GM23248 (cell line): ENCODE measurements at regions not wholly inside any gene's neighbourhood (a gene's known extent, or its start where the extent isn't known, plus 50 kb on each side); places are given as distances from the start of the nearest gene placed in this dataset.

Source experiments
- DNase-seq: peaks from one replicate; pipeline ENCODE4 v3.0.0-alpha.2; 2015
- H2AFZ ChIP-seq: fragments of 200-600 bp; sonication (generic); 2 replicates; pipeline ENCODE4 v1.6.1; 2016; ENCODE audit warnings: antibody characterized with exemption
- H3F3A ChIP-seq: fragments of 200-600 bp; sonication (generic); 2 replicates; pipeline ENCODE4 v1.6.1; 2016; ENCODE audit warnings: mild to moderate bottlenecking, antibody characterized with exemption, mixed run types; ENCODE audit not compliant: insufficient read depth
- H3K27ac ChIP-seq: fragments of 200-600 bp; sonication (generic); 2 replicates; pipeline ENCODE4 v1.5.1; 2016; ENCODE audit warnings: mild to moderate bottlenecking
- H3K27me3 ChIP-seq: fragments of 200-600 bp; sonication (generic); replicated peaks from 2 replicates; pipeline ENCODE4 v1.6.1; 2016; ENCODE audit warnings: mild to moderate bottlenecking; ENCODE audit not compliant: insufficient read depth
- H3K36me3 ChIP-seq: fragments of 200-600 bp; sonication (generic); 2 replicates; pipeline ENCODE4 v1.6.1; 2016; ENCODE audit warnings: low read depth, mild to moderate bottlenecking
- H3K4me1 ChIP-seq: fragments of 200-600 bp; sonication (generic); 2 replicates; pipeline ENCODE4 v1.6.1; 2016; ENCODE audit warnings: mild to moderate bottlenecking; ENCODE audit not compliant: insufficient read depth
- H3K4me2 ChIP-seq: fragments of 200-600 bp; sonication (generic); one replicate; pipeline ENCODE4 v1.6.1; 2016; ENCODE audit warnings: mild to moderate bottlenecking; ENCODE audit not compliant: unreplicated experiment
- H3K4me3 ChIP-seq: fragments of 200-600 bp; sonication (generic); 2 replicates; pipeline ENCODE4 v1.5.1; 2016; ENCODE audit warnings: mild to moderate bottlenecking
- H3K79me2 ChIP-seq: fragments of 200-600 bp; sonication (generic); 2 replicates; pipeline ENCODE4 v1.6.1; 2016; ENCODE audit warnings: mild to moderate bottlenecking; ENCODE audit not compliant: insufficient read depth
- H3K9ac ChIP-seq: fragments of 200-600 bp; sonication (generic); 2 replicates; pipeline ENCODE4 v1.6.1; 2016; ENCODE audit warnings: mild to moderate bottlenecking
- H3K9me2 ChIP-seq: fragments of 200-600 bp; sonication (generic); 2 replicates; pipeline ENCODE4 v1.6.1; 2016; ENCODE audit warnings: mixed run types, mild to moderate bottlenecking, moderate library complexity; ENCODE audit not compliant: insufficient read depth
- H3K9me3 ChIP-seq: fragments of 200-600 bp; sonication (generic); one replicate; pipeline ENCODE4 v1.6.1; 2017; ENCODE audit warnings: low read depth
- H4K20me1 ChIP-seq: fragments of 200-600 bp; sonication (generic); 2 replicates; pipeline ENCODE4 v1.6.0; 2016; ENCODE audit not compliant: insufficient read depth
- EZH2 ChIP-seq: fragments of 200-600 bp; sonication (generic); IDR thresholded peaks from 2 replicates; pipeline ENCODE4 v1.6.1; 2018; ENCODE audit warnings: antibody characterized with exemption, mild to moderate bottlenecking; ENCODE audit not compliant: insufficient read depth, poor library complexity, severe bottlenecking
- EZH2phosphoT487 ChIP-seq: fragments of 200-600 bp; sonication (generic); IDR thresholded peaks from 2 replicates; pipeline ENCODE4 v1.6.1; 2018; ENCODE audit warnings: antibody characterized with exemption, moderate library complexity, mild to moderate bottlenecking, low read depth; ENCODE audit not compliant: insufficient read depth
- WGBS, 2 experiments: methylation state at CpG; one replicate each; pipeline ENCODE4 v1.1.6; 2015 to 2017; ENCODE audit warnings: low lambda C conversion rate in 2 of 2, low coverage in 1 of 2; ENCODE audit errors: missing lambda C conversion rate in 2 of 2; 5-methylcytosine and 5-hydroxymethylcytosine counted together
- in situ Hi-C: fragments of 300-500 bp; cut with MboI; formaldehyde crosslinking; loops from 2 replicates; pipeline ENCODE4 v1.15.0; 2020

DNA sequence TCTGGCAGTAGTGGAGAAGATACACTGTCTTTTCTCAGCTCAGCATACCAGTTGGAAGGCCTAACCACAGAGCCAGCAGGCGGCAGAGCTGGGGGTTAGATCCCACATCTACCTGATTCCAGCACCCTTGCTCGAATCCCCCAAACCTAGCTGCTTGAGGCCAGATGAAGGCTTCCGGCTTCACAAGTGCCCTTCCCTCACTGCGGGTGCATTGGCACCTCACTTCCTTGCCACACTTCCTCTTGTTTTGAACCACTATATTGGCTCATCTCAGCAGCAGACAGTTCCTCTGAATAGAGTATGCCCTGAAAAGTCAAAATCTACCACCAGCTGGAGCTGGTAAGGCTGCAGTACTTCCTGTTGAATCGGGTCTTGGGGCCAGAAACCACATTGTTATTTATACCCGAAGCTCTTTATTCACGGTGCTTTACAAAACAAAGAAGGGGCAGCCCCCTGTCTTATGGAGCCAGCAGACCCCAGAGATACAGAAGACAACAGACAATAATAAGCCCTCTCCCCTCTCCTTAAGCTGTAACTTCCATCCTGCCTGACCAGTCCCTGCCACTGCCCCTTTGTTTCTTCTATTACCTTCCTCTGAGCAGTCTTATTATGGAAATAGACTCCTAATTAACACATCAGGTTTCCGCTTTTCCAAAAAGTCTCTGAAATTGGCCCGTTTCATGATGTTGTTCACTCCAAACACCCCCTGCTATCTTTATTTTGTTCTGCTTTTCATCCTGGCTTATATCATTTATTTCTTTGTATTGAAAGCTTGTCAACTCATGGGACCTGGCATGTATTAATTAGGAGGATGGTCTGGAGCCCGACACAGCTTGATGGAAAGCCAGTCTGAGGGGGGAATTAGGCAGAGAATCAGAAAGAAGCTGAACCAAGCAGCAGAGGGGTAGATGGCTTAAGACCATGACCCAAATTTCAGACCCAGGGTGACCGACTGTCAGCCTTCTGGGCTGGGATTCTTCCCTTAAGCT, 233.5 kb downstream of the EFCAB11 start:
- no peaks in the 10 kb centered on the region for H3K9me3 ChIP-seq
- H3K4me3 ChIP-seq: no peak overlapping the region
- no peak overlapping the region for H3K27ac ChIP-seq
- peaks cover 4% of the 10 kb centered on the region; the same call in 1 of the 2 replicates for H3K4me1 ChIP-seq
- H2AFZ ChIP-seq: no peak overlapping the region
- in situ Hi-C loops: no loop called here
- no peaks in the 10 kb centered on the region for H4K20me1 ChIP-seq
- no peaks in the 10 kb centered on the region for H3K79me2 ChIP-seq
- no peak for DNase-seq
- no peaks in the 10 kb centered on the region for H3F3A ChIP-seq
- no peaks in the 10 kb centered on the region for H3K27me3 ChIP-seq
- TF ChIP-seq EZH2phosphoT487 (no peak), EZH2 (no peak)
- no peaks in the 10 kb centered on the region for H3K9me2 ChIP-seq
- WGBS, 2 experiments: 93 to 94% methylated on average over 11 of the region's 11 CpGs
- no peak overlapping the region for H3K4me2 ChIP-seq
- H3K36me3 ChIP-seq: no peaks in the 10 kb centered on the region
- H3K9ac ChIP-seq: no peak overlapping the region

DNA sequence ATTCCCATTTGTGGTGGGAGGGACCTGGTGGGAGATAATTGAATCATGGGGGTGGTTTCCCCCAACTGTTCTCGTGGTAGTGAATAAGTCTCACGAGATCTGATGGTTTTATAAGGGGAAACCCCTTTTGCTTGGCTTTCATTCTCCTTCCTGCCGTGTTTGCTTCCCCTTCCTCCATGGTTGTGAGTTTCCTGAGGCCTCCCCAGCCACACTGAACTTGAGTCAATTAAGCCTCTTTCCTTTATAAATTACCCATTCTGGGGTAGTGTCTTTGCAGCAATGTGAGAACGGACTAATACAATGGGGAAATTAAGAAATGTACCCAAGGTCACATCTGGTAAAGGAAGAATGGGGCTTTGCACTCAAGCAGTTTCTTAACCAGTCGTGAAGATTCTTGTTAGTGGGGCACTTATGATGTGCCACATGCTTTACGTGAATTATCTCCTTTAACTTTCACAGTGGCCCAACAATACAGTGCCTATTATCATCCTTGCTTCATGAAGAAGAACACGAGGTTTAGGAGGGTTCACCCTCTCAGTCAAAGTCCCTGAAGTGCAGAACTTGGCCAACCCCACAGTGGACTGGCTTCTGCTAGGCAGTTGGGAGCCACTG, 234.3 kb downstream of the EFCAB11 start:
- no peak overlapping the region for H2AFZ ChIP-seq

DNA sequence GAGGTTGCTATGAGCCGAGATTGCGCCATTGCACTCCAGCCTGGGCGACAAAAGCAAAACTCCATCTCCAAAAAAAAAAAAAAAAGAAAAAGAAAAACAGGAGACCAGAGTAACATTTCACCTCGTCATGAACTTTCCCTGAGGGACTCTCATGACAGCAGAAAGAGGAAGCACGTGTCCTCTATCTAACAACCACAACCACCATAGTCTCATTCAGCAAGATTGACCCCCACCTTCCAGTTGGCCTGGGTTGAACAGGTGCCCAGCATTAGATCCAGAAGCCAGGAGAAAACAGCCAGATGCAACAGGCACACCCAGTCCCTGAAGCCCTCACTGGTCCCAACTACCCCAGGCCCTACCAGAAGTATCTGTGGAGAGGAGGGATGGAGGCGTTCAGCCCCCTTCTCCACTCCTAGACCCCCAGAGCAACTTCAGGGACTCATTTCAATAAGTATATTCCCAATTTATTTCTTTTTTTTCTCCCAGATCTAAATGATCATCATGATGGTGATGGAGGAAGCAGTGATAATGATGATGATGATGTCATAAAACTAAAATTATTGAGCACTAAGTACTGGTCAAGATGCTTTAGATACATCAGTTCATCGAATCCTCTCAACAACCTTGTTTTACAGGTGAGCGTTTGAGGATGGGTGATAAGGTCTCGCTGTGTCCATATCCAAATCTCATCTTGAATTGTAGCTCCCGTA, 235.0 kb downstream of the EFCAB11 start:
- Histone ChIP-seq H3K79me2 (no peaks in the 10 kb centered on the region), H3K27me3 (no peaks in the 10 kb centered on the region), H3K4me1 (peaks cover 2% of the 10 kb centered on the region; the same call in 1 of the 2 replicates), H3K4me2 (no peak overlapping the region), H3K36me3 (no peaks in the 10 kb centered on the region), H3K9me3 (no peaks in the 10 kb centered on the region), H3K27ac (no peak overlapping the region), H3K9me2 (no peaks in the 10 kb centered on the region), H4K20me1 (no peaks in the 10 kb centered on the region), H2AFZ (no peak overlapping the region), H3F3A (no peaks in the 10 kb centered on the region), H3K9ac (no peak overlapping the region), H3K4me3 (no peak overlapping the region)
- no peak for DNase-seq
- WGBS, 2 experiments: 88 to 89% methylated on average over 9 to 10 of the region's 10 CpGs
- in situ Hi-C loops: no loop called here
- TF ChIP-seq EZH2phosphoT487 (no peak), EZH2 (no peak)

More for the DNA sequence above, 234.3 kb downstream of the EFCAB11 start:
- in situ Hi-C loops: no loop called here
- H3K9ac ChIP-seq: no peak overlapping the region
- TF ChIP-seq EZH2phosphoT487 (no peak), EZH2 (no peak)
- WGBS, 2 experiments: 71 to 78% methylated on average over 7 of the region's 7 CpGs
- no peaks in the 10 kb centered on the region for H3K27me3 ChIP-seq
- no peaks in the 10 kb centered on the region for H4K20me1 ChIP-seq
- no peaks in the 10 kb centered on the region for H3K36me3 ChIP-seq
- peaks cover 4% of the 10 kb centered on the region; the same call in 1 of the 2 replicates for H3K4me1 ChIP-seq
- no peak for DNase-seq
- no peak overlapping the region for H3K27ac ChIP-seq
- no peak overlapping the region for H3K4me2 ChIP-seq
- H3K9me3 ChIP-seq: no peaks in the 10 kb centered on the region
- no peaks in the 10 kb centered on the region for H3F3A ChIP-seq
- H3K79me2 ChIP-seq: no peaks in the 10 kb centered on the region
- H3K4me3 ChIP-seq: no peak overlapping the region
- no peaks in the 10 kb centered on the region for H3K9me2 ChIP-seq

DNA sequence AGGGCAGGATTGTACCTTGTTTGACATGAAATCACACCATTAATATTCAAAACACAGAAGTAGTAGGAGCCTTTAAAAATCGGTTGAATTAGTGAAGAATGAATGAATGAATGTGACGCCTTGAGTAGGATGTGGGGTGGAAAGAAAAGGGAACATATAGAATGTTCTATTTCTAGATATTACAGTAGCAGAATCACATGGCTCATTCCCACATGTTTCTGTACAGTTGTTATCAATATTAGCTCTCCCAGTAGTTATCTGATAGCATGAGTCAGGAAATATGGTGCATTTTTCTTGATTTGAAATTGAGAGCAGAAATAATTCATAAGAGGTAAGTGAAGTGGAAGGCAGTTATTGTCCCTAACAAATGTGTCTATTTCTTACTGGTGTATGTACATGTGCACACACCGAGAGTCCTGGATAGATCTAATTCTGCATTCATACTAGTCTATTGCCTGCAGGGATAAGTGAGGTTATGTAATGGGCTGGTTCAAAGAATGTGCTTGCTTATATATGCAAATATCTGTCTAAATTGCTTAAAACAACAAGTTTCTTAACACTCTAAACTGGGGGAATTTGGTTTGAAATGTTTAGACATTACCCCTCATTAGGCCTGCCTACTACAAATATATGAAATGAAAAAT, 245.4 kb downstream of the EFCAB11 start:
- H2AFZ ChIP-seq: no peak overlapping the region
- no peak overlapping the region for H3K9ac ChIP-seq
- TF ChIP-seq EZH2phosphoT487 (no peak), EZH2 (no peak)
- no peak overlapping the region for H3K4me2 ChIP-seq
- no peaks in the 10 kb centered on the region for H3K4me1 ChIP-seq
- 91 to 94% methylated on average over 3 of the region's 3 CpGs for WGBS, 2 experiments
- no peak for DNase-seq
- H3K27ac ChIP-seq: no peak overlapping the region
- H4K20me1 ChIP-seq: no peaks in the 10 kb centered on the region
- no peaks in the 10 kb centered on the region for H3K27me3 ChIP-seq
- H3K4me3 ChIP-seq: no peak overlapping the region
- no peaks in the 10 kb centered on the region for H3F3A ChIP-seq
- H3K79me2 ChIP-seq: no peaks in the 10 kb centered on the region
- in situ Hi-C loops: no loop called here
- no peaks in the 10 kb centered on the region for H3K9me3 ChIP-seq
- H3K9me2 ChIP-seq: no peaks in the 10 kb centered on the region
- H3K36me3 ChIP-seq: no peaks in the 10 kb centered on the region
